SK-N-SH treated with all-trans-retinoic acid at 6 μM for 48 hours (cell line): ENCODE measurements at regions not wholly inside any gene's neighbourhood (a gene's known extent, or its start where the extent isn't known, plus 50 kb on each side); places are given as distances from the start of the nearest gene placed in this dataset.

Experiments used
- ATAC-seq: fragments of 200-7000 bp; cut with Tn5 transposase; 3 replicates; pipeline ENCODE4 v1.9.1; 2020; ENCODE audit warnings: mild to moderate bottlenecking, moderate library complexity
- ARNTL ChIP-seq: fragments of 450-650 bp; formaldehyde crosslinking; IDR thresholded peaks from 2 replicates; pipeline ENCODE4 v1.5.0; 2020; ENCODE audit warnings: low read depth, mild to moderate bottlenecking, moderate library complexity, borderline replicate concordance
- BACH2 ChIP-seq: fragments of 250-450 bp; sonication (Bioruptor Pico); IDR thresholded peaks from 2 replicates; pipeline ENCODE4 v1.9.0; 2021; ENCODE audit warnings: mild to moderate bottlenecking, borderline replicate concordance
- CREB5 ChIP-seq: fragments of 250-450 bp; sonication (Bioruptor Pico); IDR thresholded peaks from 2 replicates; pipeline ENCODE4 v1.5.1; 2020; ENCODE audit warnings: low read depth, mild to moderate bottlenecking, moderate library complexity
- CSDC2 ChIP-seq: fragments of 250-450 bp; sonication (Bioruptor Pico); IDR thresholded peaks from 2 replicates; pipeline ENCODE4 v1.5.0; 2020; ENCODE audit warnings: mild to moderate bottlenecking, moderate library complexity
- CSRNP3 ChIP-seq: fragments of 250-450 bp; sonication (Bioruptor Pico); IDR thresholded peaks from 2 replicates; pipeline ENCODE4 v1.5.1; 2021; ENCODE audit warnings: mild to moderate bottlenecking, moderate library complexity
- ESRRG ChIP-seq: fragments of 250-450 bp; sonication (Bioruptor Pico); IDR thresholded peaks from 2 replicates; pipeline ENCODE4 v1.6.1; 2021; ENCODE audit warnings: mild to moderate bottlenecking
- GLIS3 ChIP-seq: fragments of 250-450 bp; sonication (Bioruptor Pico); IDR thresholded peaks from 2 replicates; pipeline ENCODE4 v1.5.0; 2020; ENCODE audit warnings: mild to moderate bottlenecking, moderate library complexity
- ISL1 ChIP-seq: fragments of 250-450 bp; sonication (Bioruptor Pico); IDR thresholded peaks from 2 replicates; pipeline ENCODE4 v2.1.2; 2022; ENCODE audit warnings: mild to moderate bottlenecking, moderate library complexity
- PATZ1 ChIP-seq: fragments of 250-450 bp; sonication (Bioruptor Pico); IDR thresholded peaks from 2 replicates; pipeline ENCODE4 v1.8.0; 2020; ENCODE audit warnings: mild to moderate bottlenecking, moderate library complexity, borderline replicate concordance
- PPARA ChIP-seq: fragments of 250-450 bp; sonication (Bioruptor Pico); IDR thresholded peaks from 2 replicates; pipeline ENCODE4 v1.5.0; 2020; ENCODE audit warnings: mild to moderate bottlenecking, borderline replicate concordance
- RARB ChIP-seq: fragments of 250-450 bp; sonication (Bioruptor Pico); IDR thresholded peaks from 2 replicates; pipeline ENCODE4 v1.8.0; 2021; ENCODE audit warnings: mild to moderate bottlenecking, moderate library complexity
- SNAI2 ChIP-seq: fragments of 250-450 bp; sonication (Bioruptor Pico); IDR thresholded peaks from 2 replicates; pipeline ENCODE4 v1.5.0; 2020; ENCODE audit warnings: mild to moderate bottlenecking, moderate library complexity
- TCF4 ChIP-seq: fragments of 250-450 bp; sonication (Bioruptor Pico); IDR thresholded peaks from 2 replicates; pipeline ENCODE4 v1.8.0; 2021; ENCODE audit warnings: mild to moderate bottlenecking, moderate library complexity, borderline replicate concordance
- TSHZ2 ChIP-seq: fragments of 250-450 bp; sonication (Bioruptor Pico); IDR thresholded peaks from 2 replicates; pipeline ENCODE4 v1.5.0; 2020; ENCODE audit warnings: mild to moderate bottlenecking, moderate library complexity
- ZC3H10 ChIP-seq: fragments of 250-450 bp; sonication (Bioruptor Pico); IDR thresholded peaks from 2 replicates; pipeline ENCODE4 v1.5.1; 2021; ENCODE audit warnings: mild to moderate bottlenecking, moderate library complexity
- ZFP3 ChIP-seq: fragments of 250-450 bp; sonication (Bioruptor Pico); IDR thresholded peaks from 2 replicates; pipeline ENCODE4 v1.5.0; 2020; ENCODE audit warnings: mild to moderate bottlenecking, moderate library complexity
- ZFP30 ChIP-seq: fragments of 450-650 bp; formaldehyde crosslinking; IDR thresholded peaks from 2 replicates; pipeline ENCODE4 v1.5.0; 2022; ENCODE audit warnings: mild to moderate bottlenecking, moderate library complexity
- ZNF565 ChIP-seq: fragments of 450-650 bp; formaldehyde crosslinking; conservative IDR thresholded peaks from 2 replicates; pipeline ENCODE4 v1.5.0; 2020; ENCODE audit warnings: low read depth, mild to moderate bottlenecking, moderate library complexity
- ZNF70 ChIP-seq: fragments of 450-650 bp; formaldehyde crosslinking; IDR thresholded peaks from 2 replicates; pipeline ENCODE4 v1.5.0; 2020; ENCODE audit warnings: mild to moderate bottlenecking, moderate library complexity
- ZNF8 ChIP-seq: fragments of 450-650 bp; formaldehyde crosslinking; IDR thresholded peaks from 2 replicates; pipeline ENCODE4 v1.5.0; 2020; ENCODE audit warnings: mild to moderate bottlenecking, moderate library complexity

- no peak for TF ChIP-seq TCF4 (CRISPR knock-in tag)
- no peak for TF ChIP-seq GLIS3 (CRISPR knock-in tag)
- no peak for TF ChIP-seq ISL1
- TF ChIP-seq ZC3H10 (CRISPR knock-in tag): no peak
- no peak for TF ChIP-seq PPARA (CRISPR knock-in tag)
- TF ChIP-seq BACH2 (CRISPR knock-in tag): no peak
- no peak for TF ChIP-seq ESRRG (CRISPR knock-in tag)
- no peak for TF ChIP-seq CREB5 (CRISPR knock-in tag)
- TF ChIP-seq ARNTL: no peak
- no peak for TF ChIP-seq ZNF70
- TF ChIP-seq CSRNP3: no peak
- no peak for TF ChIP-seq ZNF565 (CRISPR knock-in tag)
- no peak for TF ChIP-seq ZFP30
- TF ChIP-seq CSDC2 (CRISPR knock-in tag): no peak
- TF ChIP-seq SNAI2 (CRISPR knock-in tag): no peak
- TF ChIP-seq PATZ1 (CRISPR knock-in tag): no peak
- TF ChIP-seq ZNF8 (CRISPR knock-in tag): no peak
- TF ChIP-seq RARB: no peak
- no peak for TF ChIP-seq TSHZ2 (CRISPR knock-in tag)
- no peak for ATAC-seq
Observed at GRCh38 chr2:236503583-236503982, 66.0 kb upstream of the ACKR3 start.

- no peak for TF ChIP-seq RARB
- no peak for TF ChIP-seq ZFP3 (CRISPR knock-in tag)
- TF ChIP-seq ISL1: no peak
- no peak for TF ChIP-seq PPARA (CRISPR knock-in tag)
- no peak for TF ChIP-seq TSHZ2 (CRISPR knock-in tag)
- no peak for TF ChIP-seq ZNF70
- TF ChIP-seq ARNTL: no peak
- no peak for TF ChIP-seq ZC3H10 (CRISPR knock-in tag)
- no peak for TF ChIP-seq GLIS3 (CRISPR knock-in tag)
- TF ChIP-seq SNAI2 (CRISPR knock-in tag): no peak
- no peak for TF ChIP-seq ZNF8 (CRISPR knock-in tag)
- TF ChIP-seq ZNF565 (CRISPR knock-in tag): no peak
- TF ChIP-seq CSDC2 (CRISPR knock-in tag): no peak
- no peak for TF ChIP-seq PATZ1 (CRISPR knock-in tag)
- no peak for ATAC-seq
Observed at GRCh38 chr2:236505041-236505440, 64.6 kb upstream of the ACKR3 start.
